ENCODE measurements at regions not wholly inside any gene's neighbourhood (a gene's known extent, or its start where the extent isn't known, plus 50 kb on each side); places are given as distances from the start of the nearest gene placed in this dataset.
"Not testable (repeated sequence)": the region's sequence is repeated elsewhere in the genome, so short reads cannot be mapped to it uniquely, and the experiment has no call there.

GRCh38 chr5:158227314-158227713 is 368.4 kb upstream of the CLINT1 start:
- TF ChIP-seq POLR2A, CTCF (IDR thresholded peaks at IDR 0.05): not testable (repeated sequence)

Measured in Peyer's patch (tissue), 4 donors.